Gastroesophageal sphincter (tissue), 4 donors: ENCODE measurements at regions not wholly inside any gene's neighbourhood (a gene's known extent, or its start where the extent isn't known, plus 50 kb on each side); places are given as distances from the start of the nearest gene placed in this dataset.

Source experiments
- ATAC-seq: fragments of 150-250 bp; one replicate; pipeline ENCODE4 v1.9.1; 2016; ENCODE audit warnings: mild to moderate bottlenecking, moderate library complexity
- H3K27ac ChIP-seq, 4 donors: fragments of 200-600 bp; sonication (generic) in 3 of 4; 1 replicate in 3 of 4; 2 replicates in 1 of 4; pipeline ENCODE4 v1.5.1; 2016 to 2019
- H3K27me3 ChIP-seq: fragments of 200-600 bp; sonication (generic); one replicate; pipeline ENCODE4 v1.5.1; 2019
- H3K36me3 ChIP-seq, 2 donors: fragments of 200-600 bp; sonication (generic); one replicate each; pipeline ENCODE4 v1.5.1; 2019; ENCODE audit warnings: control low read depth in 1 of 2
- H3K4me1 ChIP-seq, 3 donors: fragments of 200-600 bp; sonication (generic); 1 replicate in 2 of 3; 2 replicates in 1 of 3; pipeline ENCODE4 v1.5.1; 2016 to 2019; ENCODE audit warnings: control low read depth in 2 of 3
- H3K4me3 ChIP-seq, 2 donors: fragments of 200-600 bp; sonication (generic); one replicate each; pipeline ENCODE4 v1.5.1; 2019; ENCODE audit warnings: mild to moderate bottlenecking in 1 of 2, moderate library complexity in 1 of 2
- H3K9me3 ChIP-seq, 3 donors: fragments of 200-600 bp; sonication (generic); one replicate each; pipeline ENCODE4 v1.5.1; 2017 to 2019; ENCODE audit warnings: control low read depth in 2 of 3
- CTCF ChIP-seq, 4 experiments: fragments of 200-600 bp in 2 of 4; fragments of 450-650 bp in 2 of 4; sonication (generic) in 1 of 4; IDR thresholded peaks; one replicate each; pipeline ENCODE4 v1.5.1; 2017 to 2019; ENCODE audit warnings: antibody characterized with exemption in 4 of 4, mild to moderate bottlenecking in 2 of 4, moderate library complexity in 2 of 4
- EP300 ChIP-seq: sonication (generic); formaldehyde crosslinking; IDR thresholded peaks from one replicate; pipeline ENCODE4 v1.6.1; 2017; ENCODE audit warnings: antibody characterized with exemption, mild to moderate bottlenecking
- POLR2A ChIP-seq, 2 donors: fragments of 450-650 bp; IDR thresholded peaks; one replicate each; pipeline ENCODE4 v1.6.1; 2017; ENCODE audit warnings: antibody characterized with exemption in 2 of 2, mild to moderate bottlenecking in 2 of 2, moderate library complexity in 1 of 2
- POLR2AphosphoS5 ChIP-seq: sonication (generic); formaldehyde crosslinking; IDR thresholded peaks from one replicate; pipeline ENCODE4 v1.6.1; 2017; ENCODE audit warnings: antibody characterized with exemption
- WGBS, 2 donors: methylation state at CpG; one replicate each; pipeline ENCODE4 v1.1.5; 2018; ENCODE audit warnings: low coverage in 1 of 2; 5-methylcytosine and 5-hydroxymethylcytosine counted together

- no peak for ATAC-seq
- Histone ChIP-seq H3K27me3 (no peaks in the 10 kb centered on the region), H3K4me3 (no peak overlapping the region), H3K4me1 (no peaks in the 10 kb centered on the region), H3K9me3 (peaks cover 0 to 13% (median 0%) of the 10 kb centered on the region in 3 donors), H3K27ac (no peak overlapping the region), H3K36me3 (no peaks in the 10 kb centered on the region)
- 83% methylated on average over 3 to 4 of the region's 4 CpGs for WGBS, 2 donors
- no peak for TF ChIP-seq POLR2A (IDR thresholded peaks at IDR 0.05)
These were observed 285.6 kb upstream of the SGK1 start for GRCh38 chr6:134603561-134603960.

- Histone ChIP-seq H3K36me3 (no peaks in the 10 kb centered on the region), H3K27me3 (no peaks in the 10 kb centered on the region), H3K4me3 (no peak overlapping the region), H3K9me3 (peaks cover 0 to 13% (median 0%) of the 10 kb centered on the region in 3 donors), H3K4me1 (no peaks in the 10 kb centered on the region), H3K27ac (no peak overlapping the region)
- WGBS, 2 donors, result 71 to 88% methylated on average over 1 of the region's 1 CpG
- TF ChIP-seq POLR2A (IDR thresholded peaks at IDR 0.05) (no peak), CTCF (IDR thresholded peaks at IDR 0.05) (no peak), POLR2AphosphoS5 (no peak), EP300 (no peak)
- ATAC-seq, result no peak
These were observed 284.2 kb upstream of the SGK1 start for GRCh38 chr6:134602123-134602522.

- Histone ChIP-seq H3K4me3 (no peak overlapping the region), H3K9me3 (peaks cover 0 to 13% (median 0%) of the 10 kb centered on the region in 3 donors), H3K27ac (no peak overlapping the region), H3K4me1 (no peaks in the 10 kb centered on the region), H3K36me3 (no peaks in the 10 kb centered on the region), H3K27me3 (no peaks in the 10 kb centered on the region)
- WGBS, 2 donors, result 71 to 96% methylated on average over 7 of the region's 7 CpGs
- ATAC-seq, result no peak
- TF ChIP-seq CTCF (IDR thresholded peaks at IDR 0.05) (no peak), POLR2A (IDR thresholded peaks at IDR 0.05) (no peak), EP300 (no peak), POLR2AphosphoS5 (no peak)
These were observed 282.8 kb upstream of the SGK1 start for GRCh38 chr6:134600671-134601070.

- Histone ChIP-seq H3K4me3 (no peak overlapping the region), H3K4me1 (no peaks in the 10 kb centered on the region), H3K27ac (no peak overlapping the region), H3K9me3 (peaks cover 0 to 13% (median 0%) of the 10 kb centered on the region in 3 donors), H3K27me3 (no peaks in the 10 kb centered on the region), H3K36me3 (no peaks in the 10 kb centered on the region)
- TF ChIP-seq POLR2A (IDR thresholded peaks at IDR 0.05) (no peak), EP300 (no peak), CTCF (IDR thresholded peaks at IDR 0.05) (no peak), POLR2AphosphoS5 (no peak)
- no peak for ATAC-seq
- WGBS, 2 donors, result 63 to 72% methylated on average over 3 of the region's 3 CpGs
These were observed 281.2 kb upstream of the SGK1 start for GRCh38 chr6:134599079-134599478.

- H3K4me1 ChIP-seq, result no peaks in the 10 kb centered on the region
- TF ChIP-seq CTCF (IDR thresholded peaks at IDR 0.05) (no peak), POLR2A (IDR thresholded peaks at IDR 0.05) (no peak), POLR2AphosphoS5 (no peak), EP300 (no peak)
- WGBS, 2 donors, result no CpG with 5 or more reads among the region's 1 CpG
- ATAC-seq, result no peak
- H3K27me3 ChIP-seq, result no peaks in the 10 kb centered on the region
- H3K27ac ChIP-seq, result no peak overlapping the region
- H3K36me3 ChIP-seq, result no peaks in the 10 kb centered on the region
- H3K9me3 ChIP-seq, result peaks cover 0 to 9% (median 0%) of the 10 kb centered on the region in 3 donors
- H3K4me3 ChIP-seq, result no peak overlapping the region
These were observed 278.3 kb upstream of the SGK1 start for GRCh38 chr6:134596191-134596590.
